Hepatocyte (in vitro differentiated cells): ENCODE measurements at regions not wholly inside any gene's neighbourhood (a gene's known extent, or its start where the extent isn't known, plus 50 kb on each side); places are given as distances from the start of the nearest gene placed in this dataset.

Experiments used
- DNase-seq: peaks from one replicate; pipeline ENCODE4 v3.0.0-alpha.2; 2016; ENCODE audit warnings: low spot score
- H2AFZ ChIP-seq: fragments of 200-600 bp; sonication (generic); 2 replicates; pipeline ENCODE4 v1.6.0; 2016; ENCODE audit warnings: antibody characterized with exemption, mild to moderate bottlenecking
- H3K27ac ChIP-seq: fragments of 200-600 bp; sonication (generic); 2 replicates; pipeline ENCODE4 v1.5.1; 2016; ENCODE audit warnings: mild to moderate bottlenecking
- H3K27me3 ChIP-seq: fragments of 200-600 bp; sonication (generic); 2 replicates; pipeline ENCODE4 v1.6.1; 2016
- H3K36me3 ChIP-seq: fragments of 200-600 bp; sonication (generic); replicated peaks from 2 replicates; pipeline ENCODE4 v1.5.1; 2016; ENCODE audit warnings: low read depth; ENCODE audit not compliant: insufficient read depth
- H3K4me1 ChIP-seq: fragments of 200-600 bp; sonication (generic); 2 replicates; pipeline ENCODE4 v1.5.1; 2016; ENCODE audit warnings: mild to moderate bottlenecking, moderate library complexity; ENCODE audit not compliant: insufficient read depth
- H3K4me2 ChIP-seq: fragments of 200-600 bp; sonication (generic); 2 replicates; pipeline ENCODE4 v1.6.0; 2016
- H3K4me3 ChIP-seq: fragments of 200-600 bp; sonication (generic); 2 replicates; pipeline ENCODE4 v1.5.1; 2016; ENCODE audit warnings: mild to moderate bottlenecking
- H3K79me2 ChIP-seq: fragments of 200-600 bp; sonication (generic); 2 replicates; pipeline ENCODE4 v1.6.0; 2017; ENCODE audit warnings: mild to moderate bottlenecking
- H3K9me2 ChIP-seq: fragments of 200-600 bp; sonication (generic); replicated peaks from 2 replicates; pipeline ENCODE4 v1.6.0; 2017; ENCODE audit warnings: mild to moderate bottlenecking; ENCODE audit not compliant: insufficient read depth
- H3K9me3 ChIP-seq: fragments of 200-600 bp; sonication (generic); 2 replicates; pipeline ENCODE4 v1.5.1; 2016; ENCODE audit warnings: low read depth, mild to moderate bottlenecking
- H4K20me1 ChIP-seq: fragments of 200-600 bp; sonication (generic); 2 replicates; pipeline ENCODE4 v1.6.0; 2016; ENCODE audit warnings: mild to moderate bottlenecking; ENCODE audit not compliant: insufficient read depth, poor library complexity, severe bottlenecking
- EZH2 ChIP-seq: fragments of 200-600 bp; sonication (generic); IDR thresholded peaks from 2 replicates; pipeline ENCODE4 v1.6.1; 2016; ENCODE audit warnings: antibody characterized with exemption, mild to moderate bottlenecking, borderline replicate concordance
- EZH2phosphoT487 ChIP-seq: fragments of 200-600 bp; sonication (generic); IDR thresholded peaks from one replicate; pipeline ENCODE4 v1.6.1; 2018; ENCODE audit warnings: antibody characterized with exemption, mild to moderate bottlenecking, low read depth, moderate library complexity; ENCODE audit not compliant: unreplicated experiment, severe bottlenecking
- WGBS: methylation state at CpG from one replicate; pipeline ENCODE4 v1.1.6; 2016; ENCODE audit warnings: low lambda C conversion rate; ENCODE audit errors: missing lambda C conversion rate; 5-methylcytosine and 5-hydroxymethylcytosine counted together
- TF ChIP-seq, protein P1 (sequence below): fragments of 200-600 bp; sonication (generic); IDR thresholded peaks from 2 replicates; pipeline ENCODE4 v1.5.1; 2016; ENCODE audit warnings: antibody characterized with exemption, mild to moderate bottlenecking; ENCODE audit not compliant: poor library complexity

- 88% methylated on average over 7 of the region's 7 CpGs for WGBS
- no peaks in the 10 kb centered on the region for H3K36me3 ChIP-seq
- H3K9me3 ChIP-seq: no peaks in the 10 kb centered on the region
Measured at GRCh38 chr6:115770851-115771250, 289.8 kb downstream of the FRK start.

GRCh38 chr6:115768500-115768899, 292.2 kb downstream of the FRK start:
- Histone ChIP-seq H3K4me1 (no peaks in the 10 kb centered on the region), H3K9me3 (no peaks in the 10 kb centered on the region), H3K9me2 (no peaks in the 10 kb centered on the region), H3K4me3 (no peak overlapping the region), H3K27me3 (no peaks in the 10 kb centered on the region), H3K4me2 (no peak overlapping the region), H2AFZ (no peak overlapping the region), H3K36me3 (no peaks in the 10 kb centered on the region), H3K27ac (no peak overlapping the region), H4K20me1 (no peaks in the 10 kb centered on the region), H3K79me2 (no peaks in the 10 kb centered on the region)
- DNase-seq: no peak
- TF ChIP-seq EZH2phosphoT487: no peak
- TF ChIP-seq, protein P1, sequence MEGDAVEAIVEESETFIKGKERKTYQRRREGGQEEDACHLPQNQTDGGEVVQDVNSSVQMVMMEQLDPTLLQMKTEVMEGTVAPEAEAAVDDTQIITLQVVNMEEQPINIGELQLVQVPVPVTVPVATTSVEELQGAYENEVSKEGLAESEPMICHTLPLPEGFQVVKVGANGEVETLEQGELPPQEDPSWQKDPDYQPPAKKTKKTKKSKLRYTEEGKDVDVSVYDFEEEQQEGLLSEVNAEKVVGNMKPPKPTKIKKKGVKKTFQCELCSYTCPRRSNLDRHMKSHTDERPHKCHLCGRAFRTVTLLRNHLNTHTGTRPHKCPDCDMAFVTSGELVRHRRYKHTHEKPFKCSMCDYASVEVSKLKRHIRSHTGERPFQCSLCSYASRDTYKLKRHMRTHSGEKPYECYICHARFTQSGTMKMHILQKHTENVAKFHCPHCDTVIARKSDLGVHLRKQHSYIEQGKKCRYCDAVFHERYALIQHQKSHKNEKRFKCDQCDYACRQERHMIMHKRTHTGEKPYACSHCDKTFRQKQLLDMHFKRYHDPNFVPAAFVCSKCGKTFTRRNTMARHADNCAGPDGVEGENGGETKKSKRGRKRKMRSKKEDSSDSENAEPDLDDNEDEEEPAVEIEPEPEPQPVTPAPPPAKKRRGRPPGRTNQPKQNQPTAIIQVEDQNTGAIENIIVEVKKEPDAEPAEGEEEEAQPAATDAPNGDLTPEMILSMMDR: no peak
- no peak for TF ChIP-seq EZH2

More at GRCh38 chr6:115770851-115771250, 289.8 kb downstream of the FRK start:
- no peak overlapping the region for H3K4me2 ChIP-seq
- H3K27me3 ChIP-seq: no peaks in the 10 kb centered on the region
- H3K4me1 ChIP-seq: no peaks in the 10 kb centered on the region
- DNase-seq: no peak
- no peak overlapping the region for H3K4me3 ChIP-seq
- H3K79me2 ChIP-seq: no peaks in the 10 kb centered on the region
- TF ChIP-seq EZH2 (no peak), EZH2phosphoT487 (no peak)
- TF ChIP-seq, protein P1: no peak
- H4K20me1 ChIP-seq: no peaks in the 10 kb centered on the region
- no peaks in the 10 kb centered on the region for H3K9me2 ChIP-seq
- H2AFZ ChIP-seq: no peak overlapping the region
- H3K27ac ChIP-seq: no peak overlapping the region

GRCh38 chr6:115767931-115768330, 292.8 kb downstream of the FRK start:
- Histone ChIP-seq H3K27me3 (no peaks in the 10 kb centered on the region), H3K4me1 (no peaks in the 10 kb centered on the region), H3K4me3 (no peak overlapping the region), H3K4me2 (no peak overlapping the region), H3K79me2 (no peaks in the 10 kb centered on the region), H3K27ac (no peak overlapping the region), H4K20me1 (no peaks in the 10 kb centered on the region), H2AFZ (no peak overlapping the region), H3K9me3 (no peaks in the 10 kb centered on the region), H3K36me3 (no peaks in the 10 kb centered on the region), H3K9me2 (no peaks in the 10 kb centered on the region)
- 86% methylated on average over 1 of the region's 1 CpG for WGBS
- no peak for DNase-seq
- no peak for TF ChIP-seq EZH2
- TF ChIP-seq, protein P1: no peak
- TF ChIP-seq EZH2phosphoT487: no peak
